Heart right ventricle (tissue), 16 donors: ENCODE measurements at regions not wholly inside any gene's neighbourhood (a gene's known extent, or its start where the extent isn't known, plus 50 kb on each side); places are given as distances from the start of the nearest gene placed in this dataset.

ENCODE experiments used
- ATAC-seq, 8 donors: fragments of 200-7000 bp; cut with Tn5 transposase; one replicate each; pipeline ENCODE4 v1.9.1; 2020; ENCODE audit warnings: mild to moderate bottlenecking in 8 of 8, moderate library complexity in 8 of 8, moderate number of reproducible peaks in 1 of 8
- DNase-seq, 2 donors: peaks; one replicate each; pipeline ENCODE4 v3.0.0-alpha.2; 2020
- H3K27ac ChIP-seq, 10 donors: fragments of 200-600 bp; sonication (generic) in 2 of 10; one replicate each; pipeline versions ENCODE4 v1.5.0 to v1.8.0; 2020 to 2022; ENCODE audit warnings: mild to moderate bottlenecking in 3 of 10
- H3K27me3 ChIP-seq, 7 donors: fragments of 200-600 bp; one replicate each; pipeline ENCODE4 v1.8.0; 2021 to 2022; ENCODE audit warnings: mild to moderate bottlenecking in 2 of 7
- H3K36me3 ChIP-seq, 9 donors: fragments of 200-600 bp; sonication (generic) in 1 of 9; one replicate each; pipeline versions ENCODE4 v1.5.0 to v1.8.0; 2020 to 2022; ENCODE audit warnings: mild to moderate bottlenecking in 2 of 9
- H3K4me1 ChIP-seq, 9 donors: fragments of 200-600 bp; sonication (generic) in 1 of 9; one replicate each; pipeline versions ENCODE4 v1.5.0 to v1.8.0; 2020 to 2022; ENCODE audit warnings: mild to moderate bottlenecking in 4 of 9
- H3K4me3 ChIP-seq, 10 donors: fragments of 200-600 bp; sonication (generic) in 2 of 10; one replicate each; pipeline versions ENCODE4 v1.5.0 to v1.8.0; 2020 to 2022; ENCODE audit warnings: mild to moderate bottlenecking in 7 of 10, moderate library complexity in 2 of 10
- H3K9me3 ChIP-seq, 11 donors: fragments of 200-600 bp in 10 of 11; sonication (generic) in 2 of 11; one replicate each; pipeline versions ENCODE4 v1.5.0 to v1.8.0; 2013 to 2022; ENCODE audit warnings: mild to moderate bottlenecking in 2 of 11, control low read depth in 1 of 11, moderate library complexity in 1 of 11
- CTCF ChIP-seq, 9 donors: fragments of 200-600 bp; sonication (generic) in 2 of 9; IDR thresholded peaks; one replicate each; pipeline versions ENCODE4 v1.5.0 to v1.8.0; 2021 to 2022; ENCODE audit warnings: antibody characterized with exemption in 9 of 9, mild to moderate bottlenecking in 5 of 9, moderate library complexity in 1 of 9
- WGBS, 2 donors: extraction: QIAGEN DNeasy Blood & Tissue Kit; methylation state at CpG; one replicate each; pipeline ENCODE4 v1.1.7; 2013; ENCODE audit warnings: inconsistent platforms in 1 of 2; 5-methylcytosine and 5-hydroxymethylcytosine counted together
- intact Hi-C, 10 donors: fragments of 100-400 bp; cut with DNase I; formaldehyde crosslinking; loops; one replicate each; pipeline versions ENCODE4 v1.11.1 to v1.14.2; 2022
- donor health status: Arrhythmogenic right ventricular cardiomyopathy.
- donor health status: ischemic (EF 13 %, LVEDD 7.1; RV severe dilation, severe dysfunction).
- donor health status: healthy with polysubstance abuse.
- donor health status: DM: no; HTN: yes; CAD: no.
- donor health status: DM: no; HTN: no; CAD: no.
- donor health status: ischemic (EF 25% LVEDD 6.9; RV normal size, moderate dysfunction).
- donor health status: ischemic (EF 25% LVEDD 5.7; RV mildly dilated, moderate dysfunction).
- donor health status: healthy.
- donor health status: DM: yes; HTN: yes; CAD: no.
- donor health status: Ischemic cardiomyopathy.
- donor health status: ischemic (EF 35%, LVEDD 5.7; RV mildly dilated, moderate dysfunction).
- donor health status: nonischemic (EF 11% LVEDD 7.7; RV severe dilation, severe dysfunction).
- donor health status: DM: yes; HTN: yes; CAD: no.
- donor health status: PGD.
- donor health status: ischemic (EF 29% LVEDD 5.4; RV normal size, mild dysfunction).
- donor health status: nonischemic (EF 23%, LVEDD 6.1; RV moderate dilation, normal function).

GRCh38 chr12:42729535-42729900 lies 140.0 kb upstream of the PRICKLE1 start:
- 84 to 86% methylated on average over 3 of the region's 3 CpGs for WGBS, 2 donors
- ATAC-seq (no peak), DNase-seq (no peak)
- H3K9me3 ChIP-seq, result peaks cover 0 to 23% (median 14%) of the 10 kb centered on the region in 11 donors
- intact Hi-C loops, result no loop called here
- no peak for TF ChIP-seq CTCF (IDR thresholded peaks at IDR 0.05)
- no peaks in the 10 kb centered on the region for H3K27me3 ChIP-seq
- no peak overlapping the region for H3K27ac ChIP-seq
- no peak overlapping the region for H3K4me3 ChIP-seq
- H3K36me3 ChIP-seq, result no peaks in the 10 kb centered on the region
- peaks cover 0 to 6% (median 0%) of the 10 kb centered on the region in 9 donors for H3K4me1 ChIP-seq

- ATAC-seq (no peak), DNase-seq (no peak)
- no peaks in the 10 kb centered on the region for H3K27me3 ChIP-seq
- H3K4me3 ChIP-seq, result no peak overlapping the region
- 83 to 89% methylated on average over 9 of the region's 9 CpGs for WGBS, 2 donors
- H3K9me3 ChIP-seq, result peaks cover 0 to 27% (median 14%) of the 10 kb centered on the region in 11 donors
- no peak for TF ChIP-seq CTCF (IDR thresholded peaks at IDR 0.05)
- H3K4me1 ChIP-seq, result peaks cover 0 to 6% (median 0%) of the 10 kb centered on the region in 9 donors
- intact Hi-C loops, result no loop called here
- H3K27ac ChIP-seq, result no peak overlapping the region
- no peaks in the 10 kb centered on the region for H3K36me3 ChIP-seq
These were observed 139.4 kb upstream of the PRICKLE1 start for GRCh38 chr12:42728770-42729534.

- no peak for DNase-seq
- no peaks in the 10 kb centered on the region for H3K27me3 ChIP-seq
- H3K4me3 ChIP-seq, result no peak overlapping the region
- WGBS, 2 donors, result 77 to 81% methylated on average over 2 of the region's 2 CpGs
- H3K9me3 ChIP-seq, result peaks cover 0 to 27% (median 14%) of the 10 kb centered on the region in 11 donors
- H3K4me1 ChIP-seq, result peaks cover 0 to 6% (median 0%) of the 10 kb centered on the region in 9 donors
- TF ChIP-seq CTCF (IDR thresholded peaks at IDR 0.05), result no peak
- H3K27ac ChIP-seq, result no peak overlapping the region
- ATAC-seq, result no peak
- H3K36me3 ChIP-seq, result no peaks in the 10 kb centered on the region
- intact Hi-C loops, result no loop called here
These were observed 138.7 kb upstream of the PRICKLE1 start for GRCh38 chr12:42728287-42728686.

- 85 to 94% methylated on average over 3 of the region's 3 CpGs for WGBS, 2 donors
- Histone ChIP-seq H3K27me3 (no peaks in the 10 kb centered on the region), H3K27ac (no peak overlapping the region), H3K36me3 (no peaks in the 10 kb centered on the region), H3K9me3 (peaks cover 0 to 27% (median 14%) of the 10 kb centered on the region in 11 donors), H3K4me1 (peaks cover 0 to 6% (median 0%) of the 10 kb centered on the region in 9 donors), H3K4me3 (no peak overlapping the region)
- ATAC-seq (no peak), DNase-seq (no peak)
- intact Hi-C loops, result no loop called here
- TF ChIP-seq CTCF (IDR thresholded peaks at IDR 0.05), result no peak
These were observed 136.3 kb upstream of the PRICKLE1 start for GRCh38 chr12:42725809-42726208.
